Activated naive CD4-positive, alpha-beta T cell treated with anti-CD3 and anti-CD28 coated beads for 36 hours (primary cell): ENCODE measurements at regions not wholly inside any gene's neighbourhood (a gene's known extent, or its start where the extent isn't known, plus 50 kb on each side); places are given as distances from the start of the nearest gene placed in this dataset.

Experiments
- CTCF ChIA-PET: fragments of 350-600 bp; sonication (Branson Sonifier 250); formaldehyde crosslinking; loops from one replicate; lab custom pipeline; 2021; ENCODE audit warnings: antibody characterized with exemption; lab: Charles Lee
- DNase-seq: peaks from one replicate; pipeline ENCODE4 v3.0.0-alpha.2; 2020
- H3K27ac Mint-ChIP-seq: one replicate; pipeline ENCODE4 v1.8.0; 2021; ENCODE audit warnings: mild to moderate bottlenecking, mixed read lengths
- H3K27me3 Mint-ChIP-seq: one replicate; pipeline ENCODE4 v1.8.0; 2021; ENCODE audit warnings: low read depth, mixed read lengths
- H3K36me3 Mint-ChIP-seq: one replicate; pipeline ENCODE4 v1.8.0; 2021; ENCODE audit warnings: low read depth, mixed read lengths
- H3K4me1 Mint-ChIP-seq: one replicate; pipeline ENCODE4 v1.8.0; 2021; ENCODE audit warnings: low read depth, mixed read lengths
- H3K4me3 Mint-ChIP-seq: one replicate; pipeline ENCODE4 v1.8.0; 2021; ENCODE audit warnings: mild to moderate bottlenecking, moderate library complexity, mixed read lengths
- H3K9me3 Mint-ChIP-seq: one replicate; pipeline ENCODE4 v1.8.0; 2021; ENCODE audit warnings: mixed read lengths
- intact Hi-C: fragments of 100-400 bp; cut with micrococcal nuclease; formaldehyde crosslinking; loops from one replicate; pipeline ENCODE4 v1.15.1; 2023

DNA sequence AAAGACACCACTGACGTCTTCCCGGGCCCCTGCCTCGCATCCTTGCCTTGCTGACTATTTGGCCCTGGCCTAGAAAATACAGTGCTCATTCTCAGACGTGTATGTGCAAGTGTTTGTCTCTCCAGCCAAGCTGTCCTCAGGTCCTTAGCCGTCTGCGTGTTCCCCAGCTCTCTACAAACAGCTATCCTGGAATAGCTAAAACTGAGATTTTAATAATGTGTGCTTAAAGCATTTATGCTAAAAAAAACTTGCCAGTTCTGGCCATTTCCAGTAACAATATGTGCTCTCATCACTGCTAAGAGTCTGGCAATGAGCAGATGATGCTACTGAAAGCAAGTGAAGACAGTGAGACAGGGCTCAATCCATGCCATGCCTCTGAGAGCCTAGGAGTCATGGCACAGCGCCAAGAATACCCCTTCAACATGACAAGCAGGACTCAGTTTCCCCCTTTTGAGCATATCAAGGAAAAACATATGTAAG, 55.7 kb downstream of the IRF2BP2 start:
- Mint-ChIP-seq H3K4me3 (no peak overlapping the region), H3K27ac (no peak overlapping the region), H3K27me3 (no peaks in the 10 kb centered on the region), H3K4me1 (no peaks in the 10 kb centered on the region), H3K9me3 (no peaks in the 10 kb centered on the region), H3K36me3 (no peaks in the 10 kb centered on the region)
- no peak for DNase-seq
- intact Hi-C loops, result no loop called here
- CTCF ChIA-PET, result interaction anchor here (0.6 to 1.2 kb wide), 2 partner anchors 55 to 529 kb away, joined by 3 read pairs; no protein-coding TSS in a partner anchor

DNA sequence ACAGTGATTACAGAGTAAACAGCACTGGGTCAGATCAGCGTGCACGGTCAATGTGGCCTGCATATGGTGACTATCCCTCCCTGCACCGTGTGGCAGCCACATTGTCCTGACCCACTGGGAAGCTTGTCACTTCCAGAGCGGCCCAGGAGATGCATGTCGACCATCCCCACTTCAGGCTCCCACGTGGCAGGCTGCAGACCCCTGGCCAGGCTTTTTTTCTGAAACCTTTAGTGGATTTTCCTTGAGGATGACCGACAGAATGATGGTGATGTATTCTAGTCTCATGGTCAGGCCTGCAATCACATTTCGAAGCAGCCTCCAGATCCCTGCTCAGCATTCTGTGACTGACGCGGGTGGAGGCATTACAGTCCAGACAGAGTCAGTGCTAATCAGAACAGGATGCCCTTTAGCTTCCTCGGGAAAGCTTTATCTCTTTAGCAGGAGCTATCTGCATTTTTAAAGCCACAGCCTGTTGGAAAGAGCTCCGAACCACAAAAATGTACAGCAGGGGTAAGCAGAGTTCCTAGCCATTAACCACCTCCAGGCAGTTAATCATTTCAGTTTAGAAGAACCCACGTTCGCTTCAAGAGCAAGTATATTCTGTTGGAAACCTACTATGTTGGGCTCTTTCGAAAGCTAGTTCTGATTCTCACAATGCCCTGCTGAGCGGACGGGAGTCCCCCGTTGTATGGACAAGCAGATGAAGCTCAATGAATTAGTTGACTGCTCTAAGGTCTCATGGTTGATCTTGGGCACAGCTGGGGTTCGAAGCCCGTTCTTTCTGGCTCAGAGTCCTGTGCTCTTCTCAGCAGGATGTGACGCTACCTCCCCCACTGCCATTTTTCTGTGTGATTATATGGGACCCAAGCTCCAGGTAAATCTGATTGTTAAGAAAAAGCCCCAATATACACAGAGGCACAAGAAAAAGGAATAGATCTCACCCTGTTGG, 56.5 kb downstream of the IRF2BP2 start:
- H3K27ac Mint-ChIP-seq, result no peak overlapping the region
- CTCF ChIA-PET, result interaction anchor here (0.6 kb wide), 2 partner anchors 609 to 1229 kb away, joined by 3 to 6 read pairs; no protein-coding TSS in a partner anchor
- no peaks in the 10 kb centered on the region for H3K9me3 Mint-ChIP-seq
- H3K36me3 Mint-ChIP-seq, result no peaks in the 10 kb centered on the region
- no peaks in the 10 kb centered on the region for H3K4me1 Mint-ChIP-seq
- H3K4me3 Mint-ChIP-seq, result no peak overlapping the region
- intact Hi-C loops, result no loop called here
- H3K27me3 Mint-ChIP-seq, result no peaks in the 10 kb centered on the region
- DNase-seq, result no peak

DNA sequence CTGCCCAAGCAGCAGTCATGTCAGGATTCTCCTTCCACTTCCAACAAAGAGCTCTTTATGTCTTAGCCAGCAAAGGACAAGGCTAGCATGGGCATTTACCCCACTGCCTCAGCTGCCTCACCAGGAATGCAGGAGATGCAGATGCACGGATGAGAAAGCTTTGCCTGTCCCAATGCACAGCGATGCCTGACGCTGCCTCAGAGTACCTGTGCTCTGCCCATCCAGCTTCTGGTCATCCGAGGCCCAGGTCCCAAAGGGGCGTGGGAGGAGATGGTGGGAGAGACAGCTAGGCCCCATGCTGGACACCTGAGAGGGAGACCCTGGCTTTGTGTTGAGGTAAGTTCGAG, 59.0 kb downstream of the IRF2BP2 start:
- Mint-ChIP-seq H3K4me1 (no peaks in the 10 kb centered on the region), H3K9me3 (no peaks in the 10 kb centered on the region), H3K27ac (no peak overlapping the region), H3K36me3 (no peaks in the 10 kb centered on the region), H3K27me3 (no peaks in the 10 kb centered on the region), H3K4me3 (no peak overlapping the region)
- intact Hi-C loops, result no loop called here
- CTCF ChIA-PET, result no interaction called here
- no peak for DNase-seq

DNA sequence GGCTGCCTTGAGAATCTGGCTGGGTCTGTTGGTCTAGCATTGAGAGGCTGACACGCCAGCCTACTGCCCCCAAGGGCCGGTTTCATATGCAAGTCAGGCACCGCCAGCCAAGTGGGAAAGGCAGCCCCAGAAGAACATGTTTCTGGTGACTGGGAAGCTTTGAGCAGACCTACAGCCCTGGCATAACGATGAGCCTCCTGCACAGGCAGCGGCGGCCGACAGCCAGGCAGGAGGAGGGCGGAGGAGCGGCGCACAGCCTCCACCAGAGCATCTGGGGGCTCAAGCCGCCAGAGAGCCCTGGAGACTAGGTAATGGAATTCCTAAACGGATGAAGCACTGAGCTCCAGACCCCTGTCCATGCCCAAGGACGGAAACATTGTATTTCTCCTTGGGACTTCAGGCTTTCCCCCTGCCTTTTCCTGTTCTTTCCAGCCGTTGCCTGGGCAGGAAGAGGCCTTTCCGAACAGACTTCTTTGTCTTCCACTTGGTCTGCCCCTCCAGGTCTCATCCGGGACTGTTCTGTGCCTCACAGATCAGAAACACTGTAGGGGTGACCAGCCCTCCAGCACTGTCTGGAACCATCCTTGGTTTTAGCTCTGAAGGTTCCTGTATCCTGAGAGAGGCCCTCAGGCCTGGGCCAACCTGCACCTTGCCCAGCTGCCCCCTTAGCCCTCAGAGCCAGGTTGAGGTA, 59.5 kb downstream of the IRF2BP2 start:
- CTCF ChIA-PET, result no interaction called here
- intact Hi-C loops, result no loop called here
- DNase-seq, result no peak
- Mint-ChIP-seq H3K9me3 (no peaks in the 10 kb centered on the region), H3K27ac (no peak overlapping the region), H3K36me3 (no peaks in the 10 kb centered on the region), H3K4me1 (no peaks in the 10 kb centered on the region), H3K27me3 (no peaks in the 10 kb centered on the region), H3K4me3 (no peak overlapping the region)

DNA sequence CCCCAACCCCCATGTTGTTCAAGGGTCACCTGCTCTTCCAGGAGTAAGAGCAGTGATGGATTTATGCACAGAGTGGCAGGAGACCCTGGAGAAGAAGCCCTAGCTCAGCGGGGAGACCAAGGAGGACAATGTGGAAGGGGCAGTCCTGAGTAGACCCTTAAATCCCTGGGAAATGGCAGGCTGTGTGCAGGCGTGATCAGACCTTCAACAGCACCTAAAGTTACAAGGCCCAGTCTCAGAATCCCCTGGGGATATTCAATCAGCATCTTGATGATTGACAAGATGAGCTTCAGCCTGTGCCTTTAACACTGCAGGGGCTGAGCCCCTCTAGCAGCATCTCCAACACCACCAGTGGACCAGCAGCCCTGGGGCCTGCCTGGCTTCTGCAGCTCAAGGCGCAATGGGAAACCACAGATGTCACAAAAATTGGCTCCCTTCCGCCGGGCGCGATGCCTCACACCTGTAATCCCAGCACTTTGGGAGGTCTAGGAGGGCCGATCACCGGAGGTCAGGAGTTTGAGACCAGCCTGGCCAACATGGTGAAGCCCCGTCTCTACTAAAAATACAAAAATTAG, 60.4 kb downstream of the IRF2BP2 start:
- intact Hi-C loops, result no loop called here

DNA sequence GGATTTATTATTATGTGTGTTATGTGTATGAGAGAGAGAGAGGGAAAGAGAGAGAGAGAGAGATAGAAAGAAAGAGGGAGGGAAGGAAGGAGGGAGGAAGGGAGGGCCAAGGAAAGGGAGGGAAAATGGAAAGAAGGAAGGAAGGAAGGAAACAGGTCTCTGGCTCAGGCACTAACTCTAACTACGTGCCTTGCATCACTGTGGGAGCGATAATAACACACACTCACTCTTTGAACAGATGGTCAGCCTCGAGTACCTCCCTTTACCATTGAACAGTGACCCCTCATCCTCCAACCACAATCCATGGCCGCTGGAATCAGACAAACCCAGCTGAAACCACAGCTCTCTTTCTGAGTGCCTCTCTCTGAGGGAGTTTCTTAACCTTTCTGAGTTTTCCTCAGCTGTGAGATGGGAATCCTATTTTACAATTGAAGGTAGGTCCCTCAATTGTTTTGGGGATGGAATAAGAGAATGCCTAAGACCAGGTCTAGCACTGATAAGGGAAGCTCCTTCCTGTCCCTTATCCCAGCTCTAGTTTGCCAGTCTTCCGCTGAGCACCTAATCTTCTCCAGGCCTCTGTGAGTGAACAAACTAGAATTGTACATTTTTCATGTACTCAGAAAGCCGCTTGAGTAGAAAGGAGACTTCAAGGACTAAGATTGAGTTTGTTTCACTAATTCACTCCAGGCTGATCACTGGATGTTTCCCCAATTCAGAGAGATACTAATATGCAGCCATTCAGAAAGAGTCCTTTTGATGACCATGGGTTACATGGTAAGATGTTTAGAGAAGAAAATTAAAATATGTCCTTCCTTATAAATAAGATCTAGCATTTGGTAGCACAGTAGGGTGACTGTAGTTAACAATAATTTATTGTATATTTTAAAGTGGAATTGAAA, 62.8 kb downstream of the IRF2BP2 start:
- no peak overlapping the region for H3K4me3 Mint-ChIP-seq
- H3K27ac Mint-ChIP-seq, result no peak overlapping the region
- H3K4me1 Mint-ChIP-seq, result peaks cover 19% of the 10 kb centered on the region
- H3K36me3 Mint-ChIP-seq, result no peaks in the 10 kb centered on the region
- no peaks in the 10 kb centered on the region for H3K27me3 Mint-ChIP-seq
- DNase-seq, result no peak
- H3K9me3 Mint-ChIP-seq, result no peaks in the 10 kb centered on the region
- intact Hi-C loops, result no loop called here
- CTCF ChIA-PET, result interaction anchor here (0.6 to 1.0 kb wide), 2 partner anchors 56 to 560 kb away, joined by 3 read pairs; no protein-coding TSS in a partner anchor

More for the DNA sequence above, 60.4 kb downstream of the IRF2BP2 start:
- Mint-ChIP-seq H3K4me1 (peaks cover 6% of the 10 kb centered on the region), H3K27ac (no peak overlapping the region), H3K36me3 (no peaks in the 10 kb centered on the region), H3K9me3 (no peaks in the 10 kb centered on the region), H3K27me3 (no peaks in the 10 kb centered on the region), H3K4me3 (no peak overlapping the region)
- no peak for DNase-seq
- CTCF ChIA-PET, result no interaction called here

DNA sequence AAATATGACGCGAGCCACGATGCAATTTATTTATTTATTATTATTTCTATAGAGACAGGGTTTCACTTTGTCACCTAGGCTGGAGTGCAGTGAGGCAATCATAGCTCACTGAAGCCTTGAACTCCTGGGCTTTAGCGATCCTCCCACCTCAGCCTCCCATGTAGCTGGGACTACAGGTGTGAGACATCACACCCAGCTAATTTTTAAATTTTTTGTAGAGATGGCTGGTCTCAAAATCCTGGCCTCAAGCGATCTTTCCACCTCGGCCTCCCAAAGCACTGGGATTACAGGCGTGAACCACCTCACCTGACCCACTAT, 63.6 kb downstream of the IRF2BP2 start:
- Mint-ChIP-seq H3K9me3 (no peaks in the 10 kb centered on the region), H3K27me3 (no peaks in the 10 kb centered on the region), H3K4me3 (no peak overlapping the region), H3K36me3 (no peaks in the 10 kb centered on the region), H3K27ac (no peak overlapping the region), H3K4me1 (peaks cover 19% of the 10 kb centered on the region)
- DNase-seq, result no peak
- intact Hi-C loops, result no loop called here
- CTCF ChIA-PET, result interaction anchor here (0.6 kb wide), 1 partner anchor 561 kb away, joined by 3 read pairs; no protein-coding TSS in a partner anchor

DNA sequence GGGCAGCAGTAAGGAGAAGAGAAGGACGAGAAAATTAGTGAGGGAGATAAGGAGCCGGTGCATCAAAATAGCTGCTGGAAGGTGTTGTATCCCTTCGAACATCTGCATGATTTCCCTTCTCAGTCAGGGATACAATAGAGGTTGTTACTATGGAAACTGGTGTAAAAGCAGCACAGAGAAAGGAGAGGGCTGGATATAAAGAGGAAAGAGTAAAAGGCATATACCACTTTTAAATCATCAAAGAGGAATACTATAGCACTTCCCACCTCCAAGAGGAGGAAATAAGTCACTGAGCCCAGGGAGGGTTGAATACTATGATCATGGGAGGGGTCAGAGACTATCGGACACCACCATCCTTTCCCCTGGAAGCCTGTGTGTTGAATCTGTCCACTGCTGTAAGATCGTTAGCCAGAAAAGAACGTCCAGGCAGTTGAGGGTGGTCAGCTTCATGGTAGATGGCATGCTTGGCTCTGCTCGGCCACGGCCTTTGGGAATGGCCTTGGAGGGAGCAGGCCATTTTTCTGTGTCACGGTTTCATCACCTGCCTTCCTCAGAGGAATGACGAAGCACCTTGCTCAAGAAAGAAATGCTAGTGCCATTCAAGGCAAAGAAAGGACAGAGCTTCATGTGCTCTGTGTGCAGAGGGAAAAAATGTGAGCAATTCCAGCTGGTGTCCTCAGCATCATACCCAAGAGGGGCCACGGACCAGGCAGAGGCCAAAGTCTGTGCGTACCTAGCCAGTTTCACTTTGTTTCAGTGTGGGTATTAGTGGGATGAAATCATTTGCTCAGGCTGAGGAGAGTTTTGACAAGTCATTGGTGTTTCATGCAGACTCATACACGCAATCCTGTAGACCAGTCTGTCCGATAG, 64.2 kb downstream of the IRF2BP2 start:
- no peaks in the 10 kb centered on the region for H3K27me3 Mint-ChIP-seq
- no peaks in the 10 kb centered on the region for H3K9me3 Mint-ChIP-seq
- CTCF ChIA-PET, result interaction anchor here (0.6 kb wide), 1 partner anchor 561 kb away, joined by 3 read pairs; no protein-coding TSS in a partner anchor
- peaks cover 19% of the 10 kb centered on the region for H3K4me1 Mint-ChIP-seq
- H3K4me3 Mint-ChIP-seq, result no peak overlapping the region
- H3K27ac Mint-ChIP-seq, result no peak overlapping the region
- intact Hi-C loops, result loop anchor here (2.0 kb wide), 1 partner anchor 55 kb away; no protein-coding TSS in a partner anchor
- DNase-seq, result no peak
- H3K36me3 Mint-ChIP-seq, result no peaks in the 10 kb centered on the region

DNA sequence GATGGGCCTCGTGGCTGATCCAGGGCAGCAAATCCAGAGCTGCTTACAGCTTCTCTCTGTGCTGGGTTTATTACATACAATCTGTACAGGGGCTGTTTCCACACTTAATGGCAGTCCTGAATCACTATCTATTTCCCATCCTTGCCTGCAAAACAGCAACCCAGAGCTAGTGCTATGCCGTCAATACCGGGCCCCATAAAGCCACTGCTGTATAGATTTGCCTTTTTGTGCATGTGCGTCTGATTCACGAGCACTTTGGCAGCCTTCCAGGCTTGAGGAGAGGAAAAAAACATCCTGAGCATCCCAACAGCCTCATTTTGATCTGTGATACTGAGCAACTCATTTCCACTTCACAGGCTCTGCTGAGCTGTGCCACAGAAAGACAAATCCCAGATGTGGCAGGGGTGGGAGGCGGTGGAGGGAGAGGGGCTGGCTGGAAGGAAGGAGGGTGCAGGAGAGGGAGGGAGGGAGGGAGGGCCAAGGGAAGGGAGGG, 65.2 kb upstream of the TARBP1 start:
- DNase-seq, result peak; percentile 89

DNA sequence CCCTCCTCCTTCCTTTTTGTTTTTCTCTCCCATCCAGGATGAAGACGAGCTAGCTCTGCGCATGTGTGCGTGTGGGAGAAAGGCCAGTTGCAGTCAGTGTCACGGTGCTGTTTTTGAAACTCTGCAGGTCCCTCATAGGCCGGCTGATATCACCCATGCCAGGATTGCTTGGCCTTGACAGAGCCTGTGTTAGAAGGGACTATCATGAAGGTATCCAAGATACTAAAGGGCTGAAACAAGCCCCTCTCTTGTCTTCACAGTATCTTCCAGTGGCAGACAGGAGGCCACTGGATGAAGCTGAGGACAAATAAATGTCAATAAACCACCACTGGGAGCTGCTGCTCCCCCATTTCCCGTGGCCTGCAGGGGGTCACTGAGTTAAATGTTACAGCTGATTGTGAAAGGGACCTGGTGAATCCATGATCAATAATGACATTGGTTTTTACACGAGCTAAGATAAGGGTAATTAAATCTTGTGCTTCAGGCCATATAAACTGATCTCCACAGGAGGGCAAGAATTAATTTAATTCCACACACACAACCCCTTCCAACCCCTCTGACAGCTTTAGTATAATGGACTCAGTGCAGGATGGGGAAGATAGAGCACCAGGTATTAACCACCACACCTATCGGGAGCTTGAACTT, 64.6 kb upstream of the TARBP1 start:
- peak overlapping the region; percentile 69 for H3K27ac Mint-ChIP-seq
- H3K4me1 Mint-ChIP-seq, result peaks cover 19% of the 10 kb centered on the region
- H3K4me3 Mint-ChIP-seq, result no peak overlapping the region
- no peaks in the 10 kb centered on the region for H3K9me3 Mint-ChIP-seq
- intact Hi-C loops, result loop anchor here (1.0 to 2.0 kb wide), 3 partner anchors 42 to 57 kb away; no protein-coding TSS in a partner anchor
- H3K27me3 Mint-ChIP-seq, result no peaks in the 10 kb centered on the region
- no peaks in the 10 kb centered on the region for H3K36me3 Mint-ChIP-seq
- CTCF ChIA-PET, result interaction anchor here (0.9 to 1.7 kb wide), 3 partner anchors 23 to 562 kb away, joined by 3 to 4 read pairs (median 4); no protein-coding TSS in a partner anchor
- no peak for DNase-seq

More for the DNA sequence above, 65.2 kb upstream of the TARBP1 start:
- Mint-ChIP-seq H3K4me3 (no peak overlapping the region), H3K27ac (peak overlapping the region; percentile 69), H3K27me3 (no peaks in the 10 kb centered on the region), H3K36me3 (no peaks in the 10 kb centered on the region), H3K4me1 (peaks cover 19% of the 10 kb centered on the region), H3K9me3 (no peaks in the 10 kb centered on the region)
- CTCF ChIA-PET, result interaction anchor here (0.6 to 1.2 kb wide), 5 partner anchors 238 to 847 kb away, joined by 3 to 4 read pairs (median 3); no protein-coding TSS in a partner anchor
- intact Hi-C loops, result loop anchor here (1.0 to 2.0 kb wide), 3 partner anchors 43 to 57 kb away; no protein-coding TSS in a partner anchor
